GM19395 (cell line): ENCODE measurements at regions not wholly inside any gene's neighbourhood (a gene's known extent, or its start where the extent isn't known, plus 50 kb on each side); places are given as distances from the start of the nearest gene placed in this dataset.

Experiments
- ATAC-seq: cut with Tn5 transposase; IDR thresholded peaks from one replicate; pipeline ENCODE4 v1.9.1; 2021; ENCODE audit warnings: mild to moderate bottlenecking, moderate library complexity; ENCODE audit not compliant: unreplicated experiment

DNA sequence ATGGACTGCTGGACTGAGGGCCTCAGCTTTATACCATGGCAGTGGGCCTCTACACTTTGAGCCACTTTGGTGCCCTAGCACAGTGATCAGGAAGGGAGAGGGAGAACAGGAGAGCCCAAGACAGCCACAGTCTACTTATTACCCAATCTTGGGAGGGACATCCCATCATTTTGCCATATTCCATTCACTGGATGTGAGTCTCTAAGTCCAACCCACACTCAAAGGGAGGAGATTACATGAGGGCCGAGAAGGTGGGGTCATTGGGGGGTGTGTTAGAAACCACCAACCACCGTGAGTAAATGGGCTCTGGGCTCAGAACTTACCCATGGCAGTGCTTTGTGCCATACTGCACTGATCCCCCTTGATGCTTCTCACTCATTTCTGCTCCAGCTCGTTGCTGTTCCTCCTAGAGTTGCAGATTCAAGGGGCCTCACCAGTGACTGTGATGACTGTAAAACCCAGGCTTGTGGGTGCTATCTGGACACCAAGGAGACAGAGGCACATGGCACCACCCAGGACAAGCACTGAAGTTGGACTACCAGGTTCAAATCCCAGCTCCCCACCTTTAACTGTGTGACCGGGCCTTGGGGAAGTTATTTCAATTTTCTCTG is 97.6 kb upstream of the RAB6C start:
- ATAC-seq = no peak

DNA sequence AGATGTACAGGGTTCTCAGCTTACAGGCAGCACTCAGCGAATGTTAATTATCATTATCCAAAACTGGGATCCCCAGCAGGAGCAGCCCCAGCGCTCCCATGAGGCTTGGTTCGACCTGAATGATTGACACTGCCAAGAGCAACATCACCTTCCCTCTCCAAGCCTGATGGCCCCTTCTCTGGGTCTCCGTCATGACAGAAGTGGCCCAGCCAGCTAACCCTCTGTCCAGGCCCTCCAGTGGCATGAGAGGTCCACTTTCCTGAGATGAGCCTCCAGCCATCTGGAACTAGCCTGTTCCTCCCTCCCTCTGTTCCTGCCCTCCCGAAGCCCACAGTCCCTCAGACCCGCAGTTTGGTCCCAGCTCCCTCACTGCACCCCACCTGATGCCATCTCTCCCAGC is 97.0 kb upstream of the RAB6C start:
- ATAC-seq = no peak

DNA sequence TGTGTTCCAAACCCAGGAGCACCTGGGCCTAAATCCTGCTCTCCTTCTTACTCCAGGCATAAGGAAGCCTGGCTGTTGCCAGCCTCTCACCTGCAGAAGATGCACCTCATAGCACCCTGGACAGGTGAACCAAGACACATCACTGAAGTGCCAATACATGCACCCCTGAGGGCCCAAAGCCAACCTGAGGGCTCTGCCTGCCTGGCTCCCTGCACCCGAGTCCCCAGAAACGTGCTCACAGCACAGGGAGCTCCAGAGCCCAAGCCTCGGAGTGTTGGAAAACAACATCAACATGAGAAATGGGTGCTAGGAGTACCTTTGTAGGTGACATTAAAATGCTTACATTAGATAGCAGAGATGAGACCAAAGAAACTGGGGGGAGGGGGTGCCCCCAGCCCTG is 96.3 kb upstream of the RAB6C start:
- no peak for ATAC-seq

- ATAC-seq = no peak
Measured at GRCh38 chr2:129884221-129884786, 95.2 kb upstream of the RAB6C start.

GRCh38 chr2:129885735-129886134 is 93.7 kb upstream of the RAB6C start:
- ATAC-seq = no peak

- ATAC-seq = no peak
Measured at GRCh38 chr2:129887688-129888266, 91.7 kb upstream of the RAB6C start.

- no peak for ATAC-seq
Measured at GRCh38 chr2:129888461-129888860, 91.0 kb upstream of the RAB6C start.

DNA sequence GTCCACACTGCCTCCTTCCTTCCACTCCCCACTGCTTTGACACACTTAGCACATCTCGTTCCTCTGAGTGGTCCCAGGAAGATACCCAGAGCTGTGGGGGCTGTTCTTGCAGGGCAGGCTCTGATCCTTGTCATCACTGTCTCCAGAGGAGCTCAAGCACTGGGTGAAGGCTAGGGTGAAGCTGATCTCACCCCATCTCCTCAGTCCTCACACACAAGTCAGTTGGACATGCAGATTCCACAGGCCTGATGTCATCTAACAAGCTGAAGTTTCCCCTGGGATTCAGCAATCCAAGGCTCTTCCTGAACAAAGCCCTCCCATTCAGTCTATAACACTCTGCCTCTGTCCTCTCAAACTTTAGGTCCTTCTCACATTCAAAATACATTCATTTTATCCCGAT is 90.6 kb upstream of the RAB6C start:
- ATAC-seq = no peak

DNA sequence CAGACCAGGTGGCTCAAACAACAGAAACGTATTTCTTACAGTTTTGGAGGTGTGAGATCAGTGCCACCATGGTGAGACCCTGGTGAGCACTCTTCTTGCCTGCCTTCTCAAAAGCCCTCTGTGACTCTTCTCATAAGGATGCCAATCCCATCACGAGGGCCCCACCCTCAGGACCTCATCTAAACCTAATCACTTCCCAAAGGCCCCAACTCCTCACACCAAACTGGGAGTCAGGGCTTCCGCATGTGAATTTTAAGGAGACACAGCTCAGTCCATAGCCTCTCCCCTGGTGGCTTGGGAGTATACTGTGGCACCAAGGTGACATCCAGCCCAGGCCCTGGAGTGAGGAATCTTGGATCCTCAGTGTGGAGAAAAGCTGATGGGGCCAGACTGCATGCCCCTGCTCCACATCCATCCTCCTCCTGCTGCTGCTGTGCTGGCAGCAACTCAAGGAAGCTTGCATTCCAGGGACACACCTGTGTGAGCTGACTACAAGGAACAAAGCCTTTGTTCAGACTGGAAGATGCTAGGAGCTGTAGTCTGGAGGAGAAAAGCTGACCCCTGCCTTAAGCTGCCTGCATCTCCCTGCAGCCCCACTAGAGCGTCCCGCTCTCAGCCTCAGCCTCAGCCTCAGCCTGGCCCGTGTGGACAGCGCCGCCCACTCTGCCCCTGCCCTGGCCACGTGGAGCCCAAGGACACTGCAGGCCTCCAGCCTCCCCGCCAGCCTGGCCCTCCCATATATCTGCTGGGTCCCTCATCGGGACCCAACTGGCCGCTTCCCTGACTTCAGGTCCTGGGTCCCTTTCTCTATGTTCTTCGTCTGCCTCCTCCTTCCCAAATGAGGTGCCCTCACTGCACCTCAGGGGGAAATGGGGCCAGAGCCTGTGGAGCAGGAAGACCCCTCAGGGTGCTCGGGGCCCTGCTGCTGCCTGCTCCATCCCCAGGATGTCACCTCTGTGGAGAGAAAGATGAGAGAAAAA is 87.8 kb upstream of the RAB6C start:
- ATAC-seq = no peak

GRCh38 chr2:129892360-129892759 is 87.1 kb upstream of the RAB6C start:
- ATAC-seq = no peak

- no peak for ATAC-seq
Measured at GRCh38 chr2:129892773-129893172, 86.7 kb upstream of the RAB6C start.

- no peak for ATAC-seq
Measured at GRCh38 chr2:129893244-129893643, 86.2 kb upstream of the RAB6C start.

- no peak for ATAC-seq
Measured at GRCh38 chr2:129894616-129895015, 84.8 kb upstream of the RAB6C start.

- ATAC-seq = no peak
Measured at GRCh38 chr2:129895061-129895460, 84.4 kb upstream of the RAB6C start.

DNA sequence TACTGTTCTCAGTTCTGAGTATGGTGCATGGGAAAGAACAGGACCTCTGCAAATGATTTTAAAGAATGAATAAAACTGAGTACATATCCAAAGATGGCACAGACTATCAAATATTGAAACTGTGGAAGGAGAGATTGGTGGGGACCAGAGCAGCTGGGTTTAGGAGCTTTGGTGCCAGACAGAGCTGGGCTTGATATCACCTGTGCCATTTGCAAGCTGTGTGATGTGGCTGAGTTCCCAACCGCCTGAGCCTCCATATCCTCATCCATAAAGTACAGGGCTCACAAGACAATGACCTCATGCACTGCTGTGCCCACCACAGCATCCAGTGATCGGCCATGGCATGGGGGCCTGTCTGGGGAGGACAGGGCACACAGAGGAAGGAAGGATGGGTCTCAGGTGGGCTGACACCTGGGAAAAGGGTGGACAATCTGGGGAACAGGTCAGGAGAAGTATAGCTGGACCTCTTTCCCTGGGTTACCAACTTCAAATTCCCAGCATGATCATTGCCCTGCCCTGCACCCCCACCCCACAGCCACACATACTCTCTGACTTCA is 83.9 kb upstream of the RAB6C start:
- ATAC-seq = no peak

GRCh38 chr2:129896226-129897100 is 83.0 kb upstream of the RAB6C start:
- no peak for ATAC-seq

GRCh38 chr2:129901754-129902415 is 77.6 kb upstream of the RAB6C start:
- ATAC-seq = no peak

DNA sequence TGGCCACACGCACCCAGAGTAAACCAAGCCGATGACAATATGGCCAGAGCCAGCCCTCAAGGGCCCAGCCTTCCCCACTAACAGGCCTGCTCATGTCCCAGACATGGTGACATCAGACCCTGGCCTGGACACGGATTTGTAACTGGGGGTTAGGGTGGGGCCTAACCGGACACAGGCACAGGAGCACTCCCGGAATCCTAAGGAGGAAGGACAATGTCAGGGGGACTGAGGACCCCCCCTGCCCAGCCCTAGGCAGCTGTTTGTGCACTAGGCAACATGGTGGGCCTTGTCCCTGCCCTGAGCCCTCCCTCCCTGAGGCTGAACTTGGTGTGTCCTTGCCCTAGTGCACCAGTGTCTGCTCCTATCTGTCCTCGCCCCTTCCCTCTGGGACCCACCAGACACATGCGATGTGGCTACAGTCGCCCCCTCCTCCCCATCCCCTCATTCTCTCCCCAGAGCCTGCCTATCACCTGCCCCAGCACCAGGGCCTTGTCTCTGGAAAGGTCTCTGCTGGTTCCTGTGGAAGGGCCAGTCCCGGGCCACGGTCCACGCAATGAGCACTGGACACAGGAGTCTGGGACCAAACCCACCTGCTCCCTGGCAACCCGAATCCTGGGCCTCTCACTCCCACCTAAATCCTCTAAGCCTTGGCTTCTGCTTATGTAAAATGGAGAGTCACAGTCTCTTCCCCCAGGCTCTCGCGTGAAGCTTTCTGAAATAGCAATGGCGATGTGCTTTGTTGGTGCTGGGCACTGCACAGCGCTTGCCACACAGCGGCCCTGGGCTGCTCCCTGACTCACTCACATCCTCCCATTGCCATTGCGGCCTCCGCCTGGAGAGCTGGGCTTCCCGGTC is 76.5 kb upstream of the RAB6C start:
- no peak for ATAC-seq
